GM18499 (cell line): ENCODE measurements at regions not wholly inside any gene's neighbourhood (a gene's known extent, or its start where the extent isn't known, plus 50 kb on each side); places are given as distances from the start of the nearest gene placed in this dataset.

Experiments
- ATAC-seq: cut with Tn5 transposase; IDR thresholded peaks from one replicate; pipeline ENCODE4 v1.9.1; 2021; ENCODE audit warnings: moderate number of reproducible peaks; ENCODE audit not compliant: insufficient read depth, unreplicated experiment

- no peak for ATAC-seq
These were observed 283.2 kb downstream of the ARL4A start for GRCh38 chr7:12970626-12971025.

GRCh38 chr7:12974451-12975166 lies 287.2 kb downstream of the ARL4A start:
- no peak for ATAC-seq

- no peak for ATAC-seq
These were observed 288.0 kb downstream of the ARL4A start for GRCh38 chr7:12975412-12975811.

GRCh38 chr7:12979181-12979580 lies 291.7 kb downstream of the ARL4A start:
- no peak for ATAC-seq

- ATAC-seq, result no peak
These were observed 294.7 kb downstream of the ARL4A start for GRCh38 chr7:12982178-12982577.

DNA sequence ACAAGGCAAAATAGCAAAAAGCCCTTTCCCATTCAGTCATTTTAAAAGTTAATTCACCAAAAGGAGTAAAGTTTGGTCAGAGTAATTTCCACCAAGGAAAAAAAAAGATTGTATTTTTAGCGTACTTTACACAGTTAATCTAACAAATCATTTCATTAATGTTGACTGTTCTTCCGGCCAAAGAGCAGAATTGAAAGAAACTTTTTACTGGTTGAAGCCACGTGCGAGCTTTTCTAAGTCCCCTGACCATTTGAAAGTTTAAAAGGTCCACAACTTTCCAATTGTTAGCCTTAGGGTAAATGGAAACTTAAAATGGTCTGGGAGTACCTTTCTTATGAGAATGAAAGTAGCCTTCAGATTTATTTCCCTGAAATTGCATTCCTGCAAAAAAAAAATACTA lies 296.7 kb downstream of the ARL4A start:
- ATAC-seq, result no peak

DNA sequence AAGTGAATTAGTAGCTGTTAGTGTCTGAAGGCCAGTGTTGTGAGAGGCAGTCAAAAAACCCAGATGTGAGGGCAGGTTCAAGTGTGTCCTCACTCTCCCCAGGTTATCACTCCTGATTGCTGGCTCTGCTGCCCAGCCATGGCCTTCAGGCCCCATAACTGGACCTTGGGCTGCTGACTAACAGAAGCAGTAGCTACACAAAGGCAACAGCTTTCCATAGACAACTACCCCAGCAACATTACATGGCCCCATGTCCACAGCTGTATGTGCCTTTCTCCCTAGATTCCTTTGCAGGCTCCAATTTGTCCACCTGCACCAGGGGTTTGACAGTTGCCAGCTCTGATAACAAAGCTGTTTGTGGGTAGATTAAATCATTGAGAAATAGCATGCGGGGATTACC lies 297.8 kb downstream of the ARL4A start:
- ATAC-seq, result no peak

DNA sequence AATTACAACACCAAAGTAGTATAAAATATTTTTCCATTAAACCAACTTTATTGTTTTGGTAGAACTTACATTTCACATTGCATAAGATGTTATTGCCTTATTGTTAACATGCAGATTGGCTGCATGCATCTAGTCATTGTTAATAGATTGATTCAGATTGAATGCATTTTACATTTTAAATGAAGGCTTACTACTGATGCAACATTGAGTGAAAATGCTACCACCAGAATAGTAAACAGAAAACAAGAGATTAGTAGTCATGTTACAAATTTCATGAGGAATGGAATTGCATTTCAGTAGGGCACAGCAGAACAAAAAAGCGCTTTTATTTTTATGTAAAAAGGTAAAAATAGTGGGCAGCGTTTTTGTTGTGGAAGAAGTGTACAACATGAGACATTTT lies 298.3 kb downstream of the ARL4A start:
- ATAC-seq, result no peak

GRCh38 chr7:12987238-12987637 lies 299.8 kb downstream of the ARL4A start:
- ATAC-seq, result no peak

DNA sequence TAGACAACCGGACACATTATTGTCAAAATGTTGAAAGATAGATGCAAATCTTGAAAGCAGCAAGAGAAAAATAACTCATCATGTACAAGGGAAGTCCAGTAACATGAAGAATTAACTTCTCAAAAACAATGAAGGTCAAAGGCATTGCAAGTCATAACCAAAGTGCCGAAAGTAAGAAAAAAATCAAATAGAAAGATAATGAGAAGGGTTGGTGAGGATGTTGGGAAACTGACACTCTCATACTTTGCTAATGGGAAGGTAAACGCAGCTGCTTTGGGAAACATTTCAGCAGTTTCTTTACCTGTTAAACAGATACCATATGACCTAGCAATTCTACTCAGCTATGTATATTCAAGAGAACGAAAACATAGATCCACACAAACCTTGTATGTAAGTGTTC lies 303.0 kb downstream of the ARL4A start:
- ATAC-seq, result no peak

GRCh38 chr7:12993025-12993424 lies 305.6 kb downstream of the ARL4A start:
- no peak for ATAC-seq

DNA sequence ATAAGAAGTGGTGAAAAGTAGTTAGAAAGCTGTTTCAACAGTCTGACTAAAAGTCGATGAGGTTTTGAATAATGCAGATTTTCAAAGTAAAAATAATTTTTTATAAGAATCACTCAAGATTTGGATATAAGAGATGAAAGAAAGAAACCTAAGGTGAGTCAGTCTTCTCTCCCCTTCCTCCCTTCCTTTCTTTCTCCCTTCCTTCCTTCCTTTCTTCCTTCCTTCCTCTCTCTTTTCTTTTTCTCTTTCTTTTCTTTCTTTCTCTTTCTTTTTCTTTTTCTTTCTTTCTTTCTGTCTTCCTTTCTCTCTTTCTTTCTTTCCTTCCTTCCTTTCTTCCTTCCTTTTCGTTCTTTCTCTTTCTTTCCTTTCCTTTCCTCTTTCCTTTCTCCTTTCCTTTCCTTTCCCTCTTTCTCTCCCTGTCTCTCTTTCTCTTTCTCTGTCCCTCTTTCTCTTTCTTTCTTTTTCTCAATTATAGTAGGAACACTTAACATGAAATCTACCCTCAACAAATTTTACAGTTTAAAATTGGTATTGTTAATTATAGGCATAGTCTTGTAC lies 308.6 kb downstream of the ARL4A start:
- ATAC-seq, result no peak

GRCh38 chr7:13007331-13007730 lies 319.9 kb downstream of the ARL4A start:
- ATAC-seq, result no peak

- no peak for ATAC-seq
These were observed 322.1 kb downstream of the ARL4A start for GRCh38 chr7:13009517-13009916.

- ATAC-seq, result no peak
These were observed 326.6 kb downstream of the ARL4A start for GRCh38 chr7:13014011-13014410.

GRCh38 chr7:13016036-13016581 lies 328.7 kb downstream of the ARL4A start:
- no peak for ATAC-seq

DNA sequence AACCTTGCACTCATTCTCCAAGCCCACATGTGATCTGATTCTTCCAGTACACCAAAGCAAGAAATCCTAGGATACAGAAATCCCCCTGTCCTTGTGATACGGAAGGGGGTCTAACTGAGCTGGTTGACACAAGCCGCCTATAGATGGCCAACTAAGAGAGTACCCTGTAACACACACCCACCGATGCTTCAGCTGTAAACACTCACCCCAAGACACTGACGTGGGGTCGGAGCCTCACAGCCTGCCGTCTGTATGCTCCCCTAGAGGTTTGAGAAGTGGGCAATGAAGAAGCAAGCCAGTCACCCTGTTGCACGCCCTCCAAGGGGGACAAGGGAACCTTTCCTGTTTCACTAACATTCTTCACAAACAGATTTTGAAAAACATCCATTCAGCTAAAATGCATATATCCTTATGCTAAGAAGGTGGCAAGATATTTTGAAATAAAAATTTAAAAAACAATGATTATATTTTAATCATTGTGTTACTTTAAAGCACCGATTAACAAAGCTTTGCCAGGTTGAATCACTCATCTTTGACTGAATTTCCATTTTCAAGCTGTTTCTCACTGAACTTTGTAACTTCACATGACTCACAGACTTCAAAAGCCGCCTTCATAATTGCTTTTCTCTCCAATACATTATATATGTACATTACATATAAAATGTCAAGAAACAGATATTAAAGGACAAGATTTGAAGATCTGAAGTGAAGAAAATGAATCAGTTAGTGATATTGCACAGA lies 329.3 kb downstream of the ARL4A start:
- ATAC-seq, result no peak

DNA sequence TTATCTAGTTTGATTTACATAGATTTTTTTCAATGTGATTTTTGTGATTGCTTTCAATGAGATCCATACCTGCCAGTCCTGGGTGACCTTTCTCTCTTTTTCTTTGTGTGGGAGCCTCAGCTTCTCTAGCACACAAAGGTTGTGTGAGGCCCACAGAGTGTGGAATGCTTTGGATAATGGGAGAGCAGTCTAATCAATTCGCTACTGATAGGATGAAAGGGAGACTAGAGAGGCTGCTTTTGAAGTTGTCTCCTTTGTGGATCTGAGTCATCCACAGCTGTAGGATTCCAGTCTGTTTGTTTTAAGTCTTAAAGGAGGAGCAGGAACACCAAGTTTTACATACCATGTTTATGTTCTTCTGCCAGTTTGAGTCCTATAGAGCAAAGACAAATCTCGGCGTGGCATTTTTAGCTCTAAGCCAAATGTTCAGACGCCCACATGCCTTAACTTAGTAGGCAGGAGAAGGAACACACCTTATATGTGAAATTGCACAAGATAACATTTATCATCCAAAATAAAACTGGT lies 330.0 kb downstream of the ARL4A start:
- no peak for ATAC-seq

DNA sequence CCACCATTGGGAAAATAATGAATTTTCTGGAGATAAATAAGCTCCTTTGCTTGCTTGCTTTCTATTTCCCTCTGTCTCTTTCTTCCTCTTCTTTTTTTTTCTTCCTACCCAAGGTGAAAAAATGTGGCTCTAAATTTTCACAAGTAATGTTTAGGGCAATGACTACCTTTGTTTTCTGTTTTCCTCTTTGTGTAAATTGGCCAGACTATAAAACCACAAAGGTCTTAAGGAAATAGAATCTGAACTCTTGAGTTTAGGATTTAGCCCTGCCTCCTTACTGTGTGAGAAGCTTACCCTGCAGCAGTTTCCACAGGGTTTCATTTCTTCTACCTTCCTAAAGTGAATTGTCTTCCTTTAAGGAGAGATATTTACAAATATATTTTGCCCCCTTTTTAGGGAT lies 330.4 kb downstream of the ARL4A start:
- no peak for ATAC-seq

DNA sequence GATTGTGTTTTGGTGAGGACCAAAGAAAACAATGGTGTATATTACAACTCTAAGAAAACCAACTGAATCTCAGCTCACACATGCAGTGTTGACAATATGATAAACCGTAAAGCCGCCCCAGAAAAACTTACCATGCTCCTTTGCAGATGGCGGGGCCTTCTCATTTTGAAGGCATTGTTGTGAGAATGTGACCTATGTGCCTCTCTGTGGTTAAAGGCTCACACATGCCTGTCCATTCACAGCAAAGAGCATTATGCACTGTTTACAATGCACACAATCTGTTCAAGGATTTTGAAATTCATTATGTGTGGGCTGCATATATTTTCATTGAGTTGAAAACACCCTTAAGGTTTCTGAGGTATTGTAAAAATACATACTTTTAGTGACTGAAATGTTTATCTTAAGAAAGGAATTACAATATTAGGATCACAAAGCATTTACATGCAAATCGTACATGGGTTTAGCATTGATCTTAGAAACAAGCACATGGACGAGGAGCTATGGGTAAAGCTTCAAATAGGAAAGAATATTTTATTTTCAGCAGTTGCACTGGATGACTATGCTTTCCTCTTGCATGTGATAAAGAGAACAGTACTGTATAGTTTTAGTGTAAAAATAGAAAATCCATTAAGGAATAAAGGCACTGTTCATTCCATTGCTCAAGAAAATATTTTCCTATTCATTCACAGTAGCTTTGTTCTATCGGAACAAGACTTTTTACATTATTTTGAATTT lies 334.3 kb downstream of the ARL4A start:
- no peak for ATAC-seq
